Neural progenitor cell (in vitro differentiated cells): ENCODE measurements at regions not wholly inside any gene's neighbourhood (a gene's known extent, or its start where the extent isn't known, plus 50 kb on each side); places are given as distances from the start of the nearest gene placed in this dataset.

ENCODE experiments used
- DNase-seq: peaks from one replicate; pipeline ENCODE4 v3.0.0-alpha.2; 2016; ENCODE audit warnings: low spot score
- H2AFZ ChIP-seq: fragments of 200-600 bp; sonication (generic); replicated peaks from 2 replicates; pipeline ENCODE4 v1.6.1; 2016; ENCODE audit warnings: antibody characterized with exemption
- H3F3A ChIP-seq: fragments of 200-600 bp; sonication (generic); 2 replicates; pipeline ENCODE4 v1.6.1; 2016; ENCODE audit warnings: antibody characterized with exemption, low read depth
- H3K27ac ChIP-seq: fragments of 200-600 bp; sonication (generic); 2 replicates; pipeline ENCODE4 v1.5.1; 2016; ENCODE audit warnings: mild to moderate bottlenecking
- H3K27me3 ChIP-seq: fragments of 200-600 bp; sonication (generic); 2 replicates; pipeline ENCODE4 v1.6.1; 2016; ENCODE audit warnings: mild to moderate bottlenecking, moderate library complexity
- H3K36me3 ChIP-seq: fragments of 200-600 bp; sonication (generic); 2 replicates; pipeline ENCODE4 v1.5.1; 2016
- H3K4me1 ChIP-seq: fragments of 200-600 bp; sonication (generic); 2 replicates; pipeline ENCODE4 v1.6.1; 2016; ENCODE audit warnings: mixed run types
- H3K4me2 ChIP-seq: fragments of 200-600 bp; sonication (generic); 2 replicates; pipeline ENCODE4 v1.6.1; 2016
- H3K4me3 ChIP-seq: fragments of 200-600 bp; sonication (generic); 2 replicates; pipeline ENCODE4 v1.5.1; 2016
- H3K79me2 ChIP-seq: fragments of 200-600 bp; sonication (generic); 2 replicates; pipeline ENCODE4 v1.6.1; 2016; ENCODE audit warnings: low read depth
- H3K9ac ChIP-seq: fragments of 200-600 bp; sonication (generic); 2 replicates; pipeline ENCODE4 v1.6.1; 2016
- H3K9me3 ChIP-seq: fragments of 200-600 bp; sonication (generic); 2 replicates; pipeline ENCODE4 v1.5.1; 2016; ENCODE audit warnings: low read depth
- H4K20me1 ChIP-seq: fragments of 200-600 bp; sonication (generic); 2 replicates; pipeline ENCODE4 v1.6.1; 2016; ENCODE audit warnings: low read depth
- H3K27ac Mint-ChIP-seq: 3 replicates; pipeline ENCODE4 v1.8.0; 2021; ENCODE audit warnings: mixed read lengths
- H3K27me3 Mint-ChIP-seq: 2 replicates; pipeline ENCODE4 v1.8.0; 2022; ENCODE audit warnings: low read depth, mild to moderate bottlenecking, inconsistent platforms, moderate library complexity, mixed read lengths; ENCODE audit not compliant: insufficient read depth
- H3K36me3 Mint-ChIP-seq: 3 replicates; pipeline ENCODE4 v1.8.0; 2021; ENCODE audit warnings: mixed read lengths
- H3K4me1 Mint-ChIP-seq: 3 replicates; pipeline ENCODE4 v1.8.0; 2021; ENCODE audit warnings: mixed read lengths
- H3K4me3 Mint-ChIP-seq: 3 replicates; pipeline ENCODE4 v1.8.0; 2021; ENCODE audit warnings: mild to moderate bottlenecking, moderate library complexity, mixed read lengths
- H3K9me3 Mint-ChIP-seq: 3 replicates; pipeline ENCODE4 v1.8.0; 2020; ENCODE audit warnings: mixed read lengths
- EZH2 ChIP-seq: fragments of 200-600 bp; sonication (generic); IDR thresholded peaks from 2 replicates; pipeline ENCODE4 v1.6.1; 2017; ENCODE audit warnings: antibody characterized with exemption, mild to moderate bottlenecking, moderate library complexity
- EZH2phosphoT487 ChIP-seq: fragments of 200-600 bp; sonication (generic); IDR thresholded peaks from 2 replicates; pipeline ENCODE4 v1.6.1; 2017; ENCODE audit warnings: antibody characterized with exemption
- TF ChIP-seq, protein P1 (sequence below): fragments of 200-600 bp; sonication (generic); IDR thresholded peaks from 2 replicates; pipeline ENCODE4 v1.5.1; 2017; ENCODE audit warnings: antibody characterized with exemption, mild to moderate bottlenecking

GRCh38 chr17:34715504-34715903 is 136.1 kb downstream of the TMEM132E start:
- no peaks in the 10 kb centered on the region for H3K9me3 ChIP-seq
- no peak overlapping the region for H3K9ac ChIP-seq
- H3K27me3 ChIP-seq, result peaks cover 9% of the 10 kb centered on the region
- Mint-ChIP-seq H3K4me3 (no peak overlapping the region), H3K27me3 (peaks cover 7% of the 10 kb centered on the region), H3K36me3 (no peaks in the 10 kb centered on the region), H3K4me1 (no peaks in the 10 kb centered on the region), H3K27ac (no peak overlapping the region), H3K9me3 (no peaks in the 10 kb centered on the region)
- no peaks in the 10 kb centered on the region for H3K36me3 ChIP-seq
- H3K4me2 ChIP-seq, result no peak overlapping the region
- H2AFZ ChIP-seq, result no peak overlapping the region
- H3K79me2 ChIP-seq, result no peaks in the 10 kb centered on the region
- no peaks in the 10 kb centered on the region for H3K4me1 ChIP-seq
- no peaks in the 10 kb centered on the region for H3F3A ChIP-seq
- TF ChIP-seq EZH2, result no peak
- H3K4me3 ChIP-seq, result no peak overlapping the region
- H3K27ac ChIP-seq, result no peak overlapping the region
- DNase-seq, result no peak
- H4K20me1 ChIP-seq, result no peaks in the 10 kb centered on the region

GRCh38 chr17:34714475-34715410 is 135.4 kb downstream of the TMEM132E start:
- H4K20me1 ChIP-seq, result no peaks in the 10 kb centered on the region
- no peaks in the 10 kb centered on the region for H3K36me3 ChIP-seq
- H3K4me1 Mint-ChIP-seq, result peaks cover under 1% of the 10 kb centered on the region
- no peaks in the 10 kb centered on the region for H3K9me3 Mint-ChIP-seq
- H3K4me3 ChIP-seq, result no peak overlapping the region
- no peaks in the 10 kb centered on the region for H3K4me1 ChIP-seq
- H3K27me3 Mint-ChIP-seq, result peaks cover 7% of the 10 kb centered on the region
- H3K4me2 ChIP-seq, result no peak overlapping the region
- H3K27ac Mint-ChIP-seq, result no peak overlapping the region
- H3K27ac ChIP-seq, result no peak overlapping the region
- H3K36me3 Mint-ChIP-seq, result no peaks in the 10 kb centered on the region
- TF ChIP-seq, protein P1, sequence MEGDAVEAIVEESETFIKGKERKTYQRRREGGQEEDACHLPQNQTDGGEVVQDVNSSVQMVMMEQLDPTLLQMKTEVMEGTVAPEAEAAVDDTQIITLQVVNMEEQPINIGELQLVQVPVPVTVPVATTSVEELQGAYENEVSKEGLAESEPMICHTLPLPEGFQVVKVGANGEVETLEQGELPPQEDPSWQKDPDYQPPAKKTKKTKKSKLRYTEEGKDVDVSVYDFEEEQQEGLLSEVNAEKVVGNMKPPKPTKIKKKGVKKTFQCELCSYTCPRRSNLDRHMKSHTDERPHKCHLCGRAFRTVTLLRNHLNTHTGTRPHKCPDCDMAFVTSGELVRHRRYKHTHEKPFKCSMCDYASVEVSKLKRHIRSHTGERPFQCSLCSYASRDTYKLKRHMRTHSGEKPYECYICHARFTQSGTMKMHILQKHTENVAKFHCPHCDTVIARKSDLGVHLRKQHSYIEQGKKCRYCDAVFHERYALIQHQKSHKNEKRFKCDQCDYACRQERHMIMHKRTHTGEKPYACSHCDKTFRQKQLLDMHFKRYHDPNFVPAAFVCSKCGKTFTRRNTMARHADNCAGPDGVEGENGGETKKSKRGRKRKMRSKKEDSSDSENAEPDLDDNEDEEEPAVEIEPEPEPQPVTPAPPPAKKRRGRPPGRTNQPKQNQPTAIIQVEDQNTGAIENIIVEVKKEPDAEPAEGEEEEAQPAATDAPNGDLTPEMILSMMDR, result no peak
- TF ChIP-seq EZH2 (no peak), EZH2phosphoT487 (no peak)
- H3K79me2 ChIP-seq, result no peaks in the 10 kb centered on the region
- H3K27me3 ChIP-seq, result peaks cover 9% of the 10 kb centered on the region
- H3F3A ChIP-seq, result no peaks in the 10 kb centered on the region
- H3K9me3 ChIP-seq, result no peaks in the 10 kb centered on the region
- H3K9ac ChIP-seq, result no peak overlapping the region
- H3K4me3 Mint-ChIP-seq, result no peak overlapping the region
- no peak overlapping the region for H2AFZ ChIP-seq
- no peak for DNase-seq

- Histone ChIP-seq H3K4me2 (no peak overlapping the region), H3K27ac (no peak overlapping the region), H3K27me3 (peaks cover 9% of the 10 kb centered on the region), H2AFZ (no peak overlapping the region), H3K79me2 (no peaks in the 10 kb centered on the region), H3K9ac (no peak overlapping the region), H3K4me1 (no peaks in the 10 kb centered on the region), H3K36me3 (no peaks in the 10 kb centered on the region), H3F3A (no peaks in the 10 kb centered on the region), H3K9me3 (no peaks in the 10 kb centered on the region), H3K4me3 (no peak overlapping the region), H4K20me1 (no peaks in the 10 kb centered on the region)
- no peak overlapping the region for H3K4me3 Mint-ChIP-seq
- no peaks in the 10 kb centered on the region for H3K9me3 Mint-ChIP-seq
- H3K36me3 Mint-ChIP-seq, result no peaks in the 10 kb centered on the region
- TF ChIP-seq EZH2, result no peak
- TF ChIP-seq EZH2phosphoT487, result no peak
- TF ChIP-seq, protein P1, result no peak
- H3K27ac Mint-ChIP-seq, result no peak overlapping the region
- H3K4me1 Mint-ChIP-seq, result peaks cover 3% of the 10 kb centered on the region
- no peak for DNase-seq
- peaks cover 8% of the 10 kb centered on the region for H3K27me3 Mint-ChIP-seq
These were observed 134.3 kb downstream of the TMEM132E start for GRCh38 chr17:34713687-34714086.
